IPS-18a (cell line): ENCODE measurements at regions not wholly inside any gene's neighbourhood (a gene's known extent, or its start where the extent isn't known, plus 50 kb on each side); places are given as distances from the start of the nearest gene placed in this dataset.

Experiments used
- H3K27ac ChIP-seq: one replicate; pipeline ENCODE4 v1.5.1; 2013; ENCODE audit warnings: low read length
- H3K27me3 ChIP-seq: one replicate; pipeline ENCODE4 v1.6.1; 2013; ENCODE audit warnings: mild to moderate bottlenecking, low read length; ENCODE audit not compliant: control insufficient read depth, insufficient read depth
- H3K36me3 ChIP-seq: one replicate; pipeline ENCODE4 v1.6.1; 2013; ENCODE audit warnings: low read depth, low read length; ENCODE audit not compliant: control insufficient read depth
- H3K4me1 ChIP-seq: one replicate; pipeline ENCODE4 v1.6.1; 2013; ENCODE audit warnings: low read depth, low read length; ENCODE audit not compliant: control insufficient read depth
- H3K4me3 ChIP-seq: one replicate; pipeline ENCODE4 v1.5.1; 2013; ENCODE audit warnings: low read length
- H3K9ac ChIP-seq: one replicate; pipeline ENCODE4 v1.6.1; 2013; ENCODE audit warnings: mild to moderate bottlenecking, low read length, moderate library complexity
- H3K9me3 ChIP-seq: one replicate; pipeline ENCODE4 v1.6.1; 2013; ENCODE audit warnings: low read depth, low read length; ENCODE audit not compliant: control insufficient read depth

DNA sequence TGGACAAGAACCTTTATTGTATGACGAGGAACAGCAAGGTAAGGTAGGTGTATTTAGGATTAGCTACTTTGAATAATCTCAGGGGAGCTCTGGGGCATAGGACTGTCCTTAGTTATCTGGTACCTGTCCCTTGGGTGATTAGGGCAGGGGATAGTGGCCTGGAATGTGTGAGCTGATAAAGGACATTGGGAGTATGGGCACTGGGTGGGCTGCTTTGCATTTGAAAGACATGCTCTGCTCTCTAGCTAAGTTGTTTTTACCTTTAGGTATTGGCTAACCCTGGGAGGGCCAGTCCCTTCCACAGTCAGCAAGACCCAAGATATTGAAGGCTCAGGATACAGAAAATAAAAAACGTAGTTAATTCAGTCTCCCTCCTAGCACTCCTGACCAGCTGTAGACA, 282.8 kb upstream of the C9orf72 start:
- Histone ChIP-seq H3K4me1 (peaks cover 10% of the 10 kb centered on the region), H3K27me3 (no peaks in the 10 kb centered on the region)

DNA sequence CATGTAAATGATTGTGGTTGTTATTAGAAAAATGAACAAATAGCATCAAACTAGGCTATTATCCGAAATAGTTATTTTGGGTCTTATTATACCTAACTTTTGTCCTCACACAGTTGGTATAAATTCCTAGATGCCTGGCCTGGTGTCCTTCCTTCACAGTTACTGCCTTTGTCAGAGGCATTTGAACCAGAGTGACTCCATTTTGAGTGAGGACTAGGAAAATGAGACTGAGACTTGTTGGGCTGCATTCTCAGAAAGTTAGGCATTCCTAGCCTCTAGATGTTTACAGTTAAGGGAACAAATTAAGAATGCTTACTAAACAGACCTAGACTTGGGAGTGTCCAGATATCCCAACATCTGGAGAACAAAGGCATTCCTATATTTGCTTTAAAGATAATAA, 283.5 kb upstream of the C9orf72 start:
- no peak overlapping the region for H3K27ac ChIP-seq
- H3K9ac ChIP-seq, result no peak overlapping the region
- H3K27me3 ChIP-seq, result no peaks in the 10 kb centered on the region
- peaks cover 10% of the 10 kb centered on the region for H3K4me1 ChIP-seq
- no peak overlapping the region for H3K4me3 ChIP-seq
- H3K9me3 ChIP-seq, result no peaks in the 10 kb centered on the region
- no peaks in the 10 kb centered on the region for H3K36me3 ChIP-seq

More for the DNA sequence above, 282.8 kb upstream of the C9orf72 start:
- H3K9me3 ChIP-seq, result no peaks in the 10 kb centered on the region
- H3K9ac ChIP-seq, result no peak overlapping the region
- H3K27ac ChIP-seq, result no peak overlapping the region
- no peaks in the 10 kb centered on the region for H3K36me3 ChIP-seq
- peak overlapping the region; percentile 8 for H3K4me3 ChIP-seq

DNA sequence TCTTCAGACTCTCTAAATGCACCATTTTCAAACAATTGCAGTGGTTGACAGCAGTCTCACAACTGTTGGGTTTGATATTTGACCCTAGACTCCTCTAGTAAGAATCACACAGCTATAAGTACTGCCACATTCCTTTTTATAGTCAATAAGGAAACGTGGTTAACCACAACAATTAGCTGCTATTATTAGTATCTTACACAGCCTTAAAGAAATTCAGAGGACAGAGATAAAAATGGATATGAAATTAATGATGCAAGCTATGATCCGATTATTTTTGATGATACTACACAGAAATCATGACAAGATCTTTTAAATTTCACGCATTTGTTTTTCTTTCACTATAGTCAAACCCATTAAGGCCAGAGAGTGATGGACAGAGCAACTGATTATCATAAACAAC, 288.6 kb upstream of the C9orf72 start:
- Histone ChIP-seq H3K36me3 (no peaks in the 10 kb centered on the region), H3K4me3 (no peak overlapping the region), H3K27me3 (no peaks in the 10 kb centered on the region), H3K4me1 (peaks cover 3% of the 10 kb centered on the region), H3K9ac (no peak overlapping the region), H3K9me3 (no peaks in the 10 kb centered on the region), H3K27ac (no peak overlapping the region)

DNA sequence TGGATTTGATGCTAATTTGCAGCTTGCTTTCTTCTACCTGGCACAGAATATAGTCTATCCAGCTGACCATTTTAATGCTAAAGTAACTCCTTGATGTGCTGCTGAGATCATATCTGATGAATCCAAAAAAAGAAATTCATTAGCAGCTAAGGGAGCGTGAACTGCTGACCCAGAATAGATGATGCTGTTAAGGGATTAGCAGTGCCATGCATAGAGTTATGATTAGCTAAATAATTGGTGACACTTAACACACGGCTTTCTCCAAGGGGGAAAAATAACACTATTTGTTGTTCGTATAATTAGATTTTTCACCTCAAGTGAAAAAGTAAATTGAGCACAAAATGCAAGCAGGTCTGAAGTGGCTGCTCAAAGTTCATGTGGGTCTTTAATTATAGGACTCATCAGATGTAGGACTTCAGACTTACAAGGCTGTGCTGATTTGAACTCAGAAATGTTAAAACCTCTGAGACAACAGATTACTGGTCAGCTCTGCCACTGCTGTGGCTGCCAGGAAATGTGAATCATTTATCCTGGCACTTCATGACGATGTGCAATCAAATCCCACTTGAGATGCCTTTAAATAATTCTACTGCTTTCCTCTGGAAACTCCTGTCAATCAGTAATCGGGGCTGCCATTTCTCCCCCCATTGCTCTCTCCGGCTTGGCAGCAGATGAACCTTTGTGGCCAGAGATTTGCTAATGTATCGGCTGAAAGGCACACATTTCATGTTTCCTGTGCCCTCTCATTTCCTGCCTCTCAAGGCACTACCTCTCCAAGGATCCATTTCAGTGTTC, 291.6 kb upstream of the C9orf72 start:
- H3K27me3 ChIP-seq, result no peaks in the 10 kb centered on the region
- no peaks in the 10 kb centered on the region for H3K9me3 ChIP-seq
- no peak overlapping the region for H3K9ac ChIP-seq
- H3K4me3 ChIP-seq, result no peak overlapping the region
- no peak overlapping the region for H3K27ac ChIP-seq
- peaks cover 3% of the 10 kb centered on the region for H3K4me1 ChIP-seq
- H3K36me3 ChIP-seq, result no peaks in the 10 kb centered on the region

DNA sequence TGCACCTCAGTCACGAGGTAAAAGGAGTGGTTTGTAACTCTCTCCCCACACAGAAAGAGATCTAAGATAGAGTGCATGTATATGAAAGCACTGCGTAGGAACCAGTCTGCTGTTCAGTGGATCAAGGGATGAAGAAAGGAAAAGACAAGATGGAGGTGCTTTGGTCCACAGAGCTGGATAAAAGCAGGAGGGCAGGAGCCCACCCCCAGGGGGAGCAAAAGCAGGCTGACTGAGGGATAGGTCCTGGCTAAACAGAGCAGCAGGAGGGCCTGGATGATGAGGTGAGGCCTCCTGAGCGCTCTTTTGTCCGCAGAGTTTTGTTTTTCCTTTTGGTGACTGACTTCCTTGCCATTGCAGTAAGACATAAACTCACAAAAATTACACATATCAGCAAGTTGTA, 293.5 kb upstream of the C9orf72 start:
- H3K9me3 ChIP-seq, result no peaks in the 10 kb centered on the region
- H3K27ac ChIP-seq, result no peak overlapping the region
- H3K27me3 ChIP-seq, result no peaks in the 10 kb centered on the region
- no peaks in the 10 kb centered on the region for H3K36me3 ChIP-seq
- H3K9ac ChIP-seq, result no peak overlapping the region
- H3K4me1 ChIP-seq, result peaks cover 3% of the 10 kb centered on the region
- no peak overlapping the region for H3K4me3 ChIP-seq

DNA sequence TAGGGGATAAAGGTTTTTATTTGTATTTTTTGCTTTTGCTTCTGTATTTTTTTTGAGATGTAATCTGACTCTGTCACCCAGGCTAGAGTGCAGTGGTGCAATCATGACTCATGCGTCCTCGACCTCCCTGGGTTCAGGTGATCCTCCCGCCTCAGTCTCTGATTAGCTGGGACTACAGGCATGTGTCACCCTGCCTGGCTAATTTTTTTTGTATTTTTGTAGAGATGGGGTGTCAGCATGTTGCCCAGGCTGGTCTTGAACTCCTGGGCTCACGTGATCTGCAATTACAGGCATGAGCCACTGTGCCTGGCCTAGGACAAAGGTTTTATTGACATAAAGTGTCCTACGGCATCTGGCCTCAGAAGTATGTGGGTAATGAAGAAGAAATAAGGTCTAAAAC, 297.1 kb upstream of the C9orf72 start:
- Histone ChIP-seq H3K27me3 (no peaks in the 10 kb centered on the region), H3K9ac (no peak overlapping the region), H3K36me3 (no peaks in the 10 kb centered on the region), H3K4me3 (no peak overlapping the region), H3K9me3 (peaks cover 3% of the 10 kb centered on the region), H3K27ac (no peak overlapping the region), H3K4me1 (peaks cover 3% of the 10 kb centered on the region)

DNA sequence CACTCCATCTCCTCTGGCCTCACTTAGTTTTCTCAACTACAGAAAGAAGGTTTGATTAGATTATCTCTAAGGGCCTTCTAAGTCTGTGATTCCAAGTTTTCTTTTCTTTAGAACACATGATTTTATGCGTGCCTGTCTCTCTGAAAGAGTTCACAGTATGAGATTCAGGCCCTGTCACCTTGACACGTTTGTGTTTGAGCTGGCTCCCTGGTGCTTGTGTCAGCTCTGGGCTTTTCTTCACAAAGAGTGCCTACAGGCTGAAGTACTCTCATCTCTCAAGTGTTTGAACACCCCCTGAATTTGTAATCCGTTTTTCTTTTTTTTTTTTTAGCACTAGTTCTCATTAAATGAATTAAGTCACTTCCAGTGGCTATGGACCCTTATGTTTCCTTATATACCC, 306.9 kb upstream of the C9orf72 start:
- no peaks in the 10 kb centered on the region for H3K9me3 ChIP-seq
- H3K4me1 ChIP-seq, result no peaks in the 10 kb centered on the region
- H3K27me3 ChIP-seq, result no peaks in the 10 kb centered on the region
- H3K36me3 ChIP-seq, result no peaks in the 10 kb centered on the region
- no peak overlapping the region for H3K27ac ChIP-seq
- H3K4me3 ChIP-seq, result no peak overlapping the region
- no peak overlapping the region for H3K9ac ChIP-seq

DNA sequence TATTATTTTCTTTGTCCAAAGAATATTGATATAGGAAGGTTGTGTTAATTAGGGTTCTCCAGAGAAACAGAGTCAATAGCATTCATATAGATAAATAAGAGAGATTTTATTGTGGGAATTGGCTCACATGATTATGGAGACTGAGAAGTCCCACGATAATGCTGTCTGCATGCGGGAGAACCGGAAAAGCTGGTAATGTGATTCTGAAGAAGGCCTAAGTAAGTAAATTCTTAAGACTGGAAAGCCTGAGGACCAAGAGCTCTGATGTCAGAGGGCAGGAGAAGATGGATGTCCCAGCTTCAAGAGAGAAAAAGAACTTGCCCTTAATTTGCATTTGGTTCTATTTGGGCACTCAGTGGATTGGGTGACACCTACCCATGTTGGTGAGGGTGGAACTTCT, 307.4 kb upstream of the C9orf72 start:
- Histone ChIP-seq H3K27ac (no peak overlapping the region), H3K9me3 (no peaks in the 10 kb centered on the region), H3K4me3 (no peak overlapping the region), H3K36me3 (no peaks in the 10 kb centered on the region), H3K4me1 (no peaks in the 10 kb centered on the region), H3K27me3 (no peaks in the 10 kb centered on the region), H3K9ac (no peak overlapping the region)

DNA sequence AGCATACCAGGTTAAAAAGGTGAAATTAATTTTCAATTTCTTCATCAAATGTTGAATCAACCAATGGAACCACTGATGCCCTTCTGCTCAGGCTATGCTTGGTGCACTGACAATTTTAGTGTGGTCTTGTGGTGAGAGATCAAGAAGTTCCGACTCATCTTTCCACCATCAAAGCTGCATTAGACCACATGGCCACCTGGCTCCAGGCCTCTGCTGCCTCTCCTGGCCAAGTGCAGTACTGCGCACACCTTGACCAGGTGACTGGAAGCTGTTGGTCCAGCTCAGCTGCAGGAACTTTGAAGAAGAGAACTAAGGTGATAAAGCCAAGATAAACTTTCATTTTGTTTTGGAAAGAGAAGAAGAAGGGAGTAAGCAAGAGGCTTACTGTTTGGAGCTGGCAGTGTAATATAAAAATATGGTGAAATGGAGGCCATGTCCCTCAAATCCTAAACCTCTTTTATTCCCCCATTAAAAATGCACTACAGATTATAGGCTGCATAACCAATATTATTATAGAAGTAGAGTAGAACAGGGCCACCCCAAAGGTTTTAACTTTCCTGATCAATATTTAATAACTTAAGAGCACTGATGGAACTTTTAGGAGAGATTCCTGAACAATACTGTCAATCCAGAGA, 315.5 kb upstream of the C9orf72 start:
- no peaks in the 10 kb centered on the region for H3K9me3 ChIP-seq

DNA sequence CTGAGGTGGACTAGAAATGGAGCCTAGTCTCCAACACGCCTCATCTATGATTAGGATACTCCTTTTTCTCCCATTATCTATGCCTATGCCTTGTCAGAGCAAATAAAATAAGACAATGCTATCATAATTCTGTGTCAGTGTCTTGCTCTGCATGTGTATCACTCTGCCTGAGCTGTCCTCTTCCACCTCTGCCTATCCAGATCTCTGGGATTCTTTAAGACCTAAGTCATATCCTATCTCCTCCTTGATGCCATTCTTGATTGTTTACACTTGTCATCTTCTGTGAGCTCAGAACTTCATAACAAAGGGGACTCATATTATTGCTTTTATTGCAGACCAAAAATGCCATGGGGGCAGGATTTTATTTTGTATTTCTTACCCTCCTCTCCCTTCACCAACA, 351.2 kb upstream of the C9orf72 start:
- H3K9me3 ChIP-seq, result no peaks in the 10 kb centered on the region
- no peak overlapping the region for H3K4me3 ChIP-seq
- H3K9ac ChIP-seq, result no peak overlapping the region
- H3K4me1 ChIP-seq, result no peaks in the 10 kb centered on the region
- H3K36me3 ChIP-seq, result no peaks in the 10 kb centered on the region
- H3K27ac ChIP-seq, result no peak overlapping the region
- H3K27me3 ChIP-seq, result no peaks in the 10 kb centered on the region

More for the DNA sequence above, 315.5 kb upstream of the C9orf72 start:
- H3K4me3 ChIP-seq, result no peak overlapping the region
- no peaks in the 10 kb centered on the region for H3K27me3 ChIP-seq
- H3K4me1 ChIP-seq, result no peaks in the 10 kb centered on the region
- no peak overlapping the region for H3K27ac ChIP-seq
- no peak overlapping the region for H3K9ac ChIP-seq
- no peaks in the 10 kb centered on the region for H3K36me3 ChIP-seq

DNA sequence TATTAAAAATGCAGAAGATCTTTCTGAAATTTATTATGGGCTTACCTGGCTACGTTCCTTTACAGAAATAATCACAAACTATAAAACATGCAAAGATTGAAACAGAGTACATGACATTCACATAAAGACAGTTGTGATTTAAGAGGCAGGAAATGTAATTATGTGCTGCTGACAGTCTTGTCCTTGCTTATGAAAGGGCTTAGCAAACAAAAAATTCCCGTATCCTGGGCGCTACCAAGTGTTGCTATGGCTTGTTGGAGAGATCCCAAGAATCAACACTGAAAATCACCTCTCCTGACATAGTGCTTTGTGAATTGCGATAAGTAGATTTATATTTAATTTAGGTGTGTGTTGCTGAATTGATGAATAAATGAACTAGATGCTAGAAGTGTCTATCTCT, 352.5 kb upstream of the C9orf72 start:
- Histone ChIP-seq H3K27ac (no peak overlapping the region), H3K9ac (no peak overlapping the region), H3K36me3 (no peaks in the 10 kb centered on the region), H3K4me3 (no peak overlapping the region), H3K27me3 (no peaks in the 10 kb centered on the region), H3K4me1 (no peaks in the 10 kb centered on the region), H3K9me3 (no peaks in the 10 kb centered on the region)

DNA sequence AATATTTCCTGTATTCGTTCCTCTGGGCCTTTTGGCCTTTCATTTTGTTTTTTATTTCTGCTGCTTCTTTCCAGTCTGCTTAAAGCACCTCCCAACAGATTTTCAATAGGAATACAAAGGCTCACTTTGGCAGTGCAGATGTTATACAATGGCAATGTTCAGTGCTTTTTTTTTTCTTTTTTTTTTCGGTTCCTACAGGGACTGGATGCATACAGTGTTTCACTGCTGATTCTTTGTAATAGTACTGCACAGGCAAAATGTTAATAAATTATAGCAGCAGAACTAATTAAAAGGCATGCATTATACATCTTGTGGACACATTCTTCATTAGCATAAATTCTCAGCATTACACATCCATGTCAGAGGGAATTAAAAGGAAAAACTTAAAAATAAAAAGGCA, 356.6 kb upstream of the C9orf72 start:
- no peak overlapping the region for H3K27ac ChIP-seq
- H3K4me3 ChIP-seq, result no peak overlapping the region
- H3K27me3 ChIP-seq, result no peaks in the 10 kb centered on the region
- H3K4me1 ChIP-seq, result no peaks in the 10 kb centered on the region
- no peak overlapping the region for H3K9ac ChIP-seq
- no peaks in the 10 kb centered on the region for H3K36me3 ChIP-seq
- no peaks in the 10 kb centered on the region for H3K9me3 ChIP-seq
